GM21528 (cell line): ENCODE measurements at regions not wholly inside any gene's neighbourhood (a gene's known extent, or its start where the extent isn't known, plus 50 kb on each side); places are given as distances from the start of the nearest gene placed in this dataset.

ENCODE experiments used
- ATAC-seq: cut with Tn5 transposase; IDR thresholded peaks from one replicate; pipeline ENCODE4 v1.9.1; 2021; ENCODE audit warnings: mild to moderate bottlenecking, moderate library complexity; ENCODE audit not compliant: unreplicated experiment, low FRiP score

- no peak for ATAC-seq
Observed at GRCh38 chr9:106304401-106304920, 558.5 kb upstream of the ZNF462 start.

DNA sequence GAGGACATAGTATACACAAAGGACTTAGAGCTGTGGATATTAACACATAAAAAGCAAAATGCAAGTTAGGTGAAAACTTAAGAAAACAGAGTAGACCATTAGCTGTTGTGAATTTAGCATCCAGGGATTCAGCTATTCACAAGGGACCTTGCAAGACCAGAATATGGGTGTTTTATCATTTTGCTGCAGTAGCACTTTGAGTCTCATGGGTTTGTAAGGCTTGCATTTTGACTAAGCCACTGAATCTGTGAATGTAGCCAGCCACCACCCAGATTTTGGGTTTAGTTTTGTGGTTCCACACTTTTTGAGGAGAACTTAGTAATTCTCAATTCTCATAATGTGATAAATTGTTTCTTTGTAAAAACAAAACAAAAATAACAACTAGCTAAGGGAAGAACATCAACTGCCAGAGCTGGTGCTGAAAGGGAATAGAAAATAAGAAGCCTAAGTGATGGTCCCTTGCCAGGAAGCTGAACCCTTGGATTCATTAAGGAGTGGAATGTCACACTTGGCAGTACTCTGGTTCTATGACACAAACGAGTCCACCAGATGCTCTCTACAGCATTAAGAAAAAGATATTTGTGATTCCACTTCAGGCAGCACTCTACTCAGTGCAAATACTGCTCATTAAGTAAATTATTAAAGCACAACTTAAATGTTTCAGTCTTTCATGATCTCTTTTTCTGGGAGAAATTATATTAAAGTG is 557.4 kb upstream of the ZNF462 start:
- no peak for ATAC-seq

- no peak for ATAC-seq
Observed at GRCh38 chr9:106307670-106308069, 555.3 kb upstream of the ZNF462 start.

GRCh38 chr9:106309925-106310324 is 553.0 kb upstream of the ZNF462 start:
- ATAC-seq: no peak

GRCh38 chr9:106310782-106311181 is 552.2 kb upstream of the ZNF462 start:
- no peak for ATAC-seq

DNA sequence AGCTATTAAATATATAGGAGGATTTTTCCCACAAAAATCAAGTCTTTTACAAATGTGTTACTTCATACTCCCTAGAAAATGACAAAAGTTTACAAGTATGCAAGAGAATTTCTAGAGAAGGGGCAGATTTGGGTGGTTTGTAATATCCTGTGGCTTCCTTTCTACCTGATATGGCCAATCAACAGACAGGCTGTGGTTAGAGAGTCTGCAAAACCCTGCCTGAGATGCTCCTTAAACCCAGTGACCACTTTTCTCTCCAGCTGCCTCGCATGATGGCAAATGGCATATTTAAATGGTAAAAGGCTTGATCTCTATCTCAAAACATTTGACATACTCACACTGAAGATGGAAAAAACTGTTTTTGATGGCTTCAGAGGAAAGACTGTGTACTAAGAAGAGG is 550.1 kb upstream of the ZNF462 start:
- ATAC-seq: no peak

- ATAC-seq: no peak
Observed at GRCh38 chr9:106314476-106314875, 548.5 kb upstream of the ZNF462 start.

DNA sequence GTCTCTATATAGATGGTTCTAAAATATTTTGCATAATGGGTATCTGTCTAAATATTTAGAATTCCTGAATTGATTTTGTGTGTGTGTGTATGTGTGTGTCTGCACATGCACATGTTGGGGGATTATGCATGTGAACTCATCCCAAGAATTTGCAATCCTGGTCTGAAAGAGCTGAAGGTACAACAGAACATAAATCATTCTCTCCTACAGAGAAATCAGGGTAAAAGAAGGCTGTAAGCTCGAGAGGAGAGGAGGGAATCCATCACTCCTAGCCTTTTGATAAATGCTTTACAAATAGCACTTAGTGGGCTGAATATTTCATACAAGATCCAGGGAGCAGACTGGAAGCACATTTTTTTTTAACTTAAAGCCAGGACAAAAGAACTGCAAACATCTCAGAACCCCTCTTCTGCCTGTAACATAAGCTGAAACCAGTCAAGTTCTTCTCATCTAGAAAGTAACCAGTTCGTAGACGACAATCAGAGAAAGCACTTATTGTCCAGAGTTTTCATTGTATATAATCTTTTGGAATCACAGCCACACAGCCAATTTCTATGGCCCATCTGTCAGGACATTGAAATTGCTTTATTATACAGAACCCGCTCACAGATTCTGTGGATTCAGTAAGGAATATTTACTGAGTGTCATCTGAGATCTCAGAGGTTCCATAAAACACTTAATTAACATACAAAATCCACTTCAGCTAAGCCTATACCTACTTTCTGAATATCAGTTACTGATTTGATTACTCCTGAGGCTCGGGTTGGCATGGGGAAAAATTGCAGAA is 541.4 kb upstream of the ZNF462 start:
- ATAC-seq: no peak

- ATAC-seq: no peak
Observed at GRCh38 chr9:106322706-106323245, 540.2 kb upstream of the ZNF462 start.

GRCh38 chr9:106324053-106324585 is 538.8 kb upstream of the ZNF462 start:
- no peak for ATAC-seq

DNA sequence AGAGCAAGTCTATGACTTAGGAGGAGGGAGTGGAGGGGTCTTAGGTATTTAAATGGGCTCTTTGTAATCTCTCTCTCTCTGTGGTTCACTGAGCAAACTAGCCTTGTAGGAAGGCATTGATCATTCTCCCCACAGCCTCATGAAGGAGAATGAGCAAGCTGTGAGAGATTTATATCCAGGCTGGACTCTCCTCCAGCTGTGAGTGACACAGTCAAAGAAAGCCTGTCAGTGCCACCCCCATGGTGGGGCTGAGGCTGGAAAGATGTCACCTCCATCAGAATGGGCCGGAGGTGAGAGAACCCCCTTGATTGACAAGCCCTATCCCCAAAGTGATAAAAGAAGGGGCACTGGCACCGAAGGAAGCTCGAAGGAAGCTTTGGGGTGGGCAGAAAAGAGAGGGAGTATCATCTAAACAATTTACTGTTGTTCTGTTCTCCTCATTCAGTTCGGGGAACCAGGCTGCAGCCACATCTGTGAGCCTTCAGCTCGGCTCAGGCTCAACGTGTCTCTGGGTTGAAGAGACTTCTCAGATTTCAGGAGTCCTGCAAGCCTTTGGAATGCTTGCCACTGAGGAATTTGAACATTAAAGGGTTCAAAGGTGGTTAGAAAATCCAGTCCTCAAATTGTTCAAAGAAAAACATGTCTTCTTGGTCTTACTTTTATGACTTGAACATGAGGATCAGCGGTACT is 538.2 kb upstream of the ZNF462 start:
- ATAC-seq: no peak

DNA sequence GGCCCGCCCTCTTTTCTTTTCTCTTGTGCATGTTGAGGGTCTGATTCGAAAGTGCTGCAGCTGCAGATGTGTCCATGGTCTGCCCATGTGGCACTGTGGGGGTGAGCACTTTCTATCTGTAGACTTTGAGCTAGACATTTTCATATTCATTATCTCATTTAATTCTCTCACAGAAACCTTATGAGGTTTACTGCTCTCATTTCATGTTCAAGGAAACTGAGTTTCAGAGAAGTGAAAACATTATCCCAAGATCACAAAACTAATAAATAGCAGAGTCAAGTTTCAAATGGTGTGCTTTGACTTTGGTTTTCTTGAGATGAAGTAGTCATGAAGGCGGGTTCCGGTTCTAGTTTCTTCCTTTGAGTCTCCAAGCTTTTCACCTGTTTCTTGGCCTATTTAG is 536.5 kb upstream of the ZNF462 start:
- no peak for ATAC-seq

- ATAC-seq: no peak
Observed at GRCh38 chr9:106333481-106333880, 529.5 kb upstream of the ZNF462 start.

- ATAC-seq: no peak
Observed at GRCh38 chr9:106334081-106334480, 528.9 kb upstream of the ZNF462 start.

GRCh38 chr9:106339882-106340281 is 523.1 kb upstream of the ZNF462 start:
- no peak for ATAC-seq

DNA sequence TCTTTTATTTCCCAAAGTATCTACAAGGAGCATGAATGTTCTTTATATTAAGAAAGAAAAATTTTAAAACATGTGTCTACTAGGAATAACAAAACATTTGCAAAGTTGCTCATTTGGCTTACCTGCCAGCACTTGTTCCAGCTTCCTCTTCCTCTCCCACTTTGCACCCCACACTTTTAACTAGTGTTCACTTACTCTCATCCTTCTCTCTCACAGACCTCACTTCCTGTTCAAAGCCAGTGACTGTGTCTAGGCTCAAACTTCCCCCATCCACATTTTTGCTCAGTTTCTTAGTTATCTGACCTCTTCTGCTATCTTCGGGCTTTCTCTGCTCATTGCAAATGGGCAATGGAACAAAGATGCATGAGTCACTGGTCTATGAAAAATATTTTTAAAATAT is 512.2 kb upstream of the ZNF462 start:
- ATAC-seq: no peak

GRCh38 chr9:106356924-106357323 is 506.0 kb upstream of the ZNF462 start:
- ATAC-seq: no peak

- ATAC-seq: no peak
Observed at GRCh38 chr9:106358331-106358730, 504.6 kb upstream of the ZNF462 start.

DNA sequence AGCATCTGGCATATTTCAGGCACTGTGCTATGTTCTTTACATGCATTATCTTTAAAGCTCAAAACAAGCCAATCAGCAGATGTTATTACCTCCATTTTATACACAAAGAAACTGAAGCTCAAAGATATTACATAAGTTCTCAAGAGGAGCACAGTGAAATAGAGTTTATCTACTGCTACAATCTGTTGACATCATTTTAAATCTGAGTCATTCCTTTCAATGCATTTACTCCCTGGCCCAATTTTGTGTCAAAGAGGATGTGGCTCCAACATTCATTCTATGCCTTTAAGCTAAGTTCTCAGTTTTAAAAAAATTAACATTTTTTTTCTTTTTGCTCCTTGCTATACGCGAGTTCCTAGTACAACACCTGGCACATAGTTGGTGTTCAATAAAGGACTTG is 486.3 kb upstream of the ZNF462 start:
- ATAC-seq: no peak

DNA sequence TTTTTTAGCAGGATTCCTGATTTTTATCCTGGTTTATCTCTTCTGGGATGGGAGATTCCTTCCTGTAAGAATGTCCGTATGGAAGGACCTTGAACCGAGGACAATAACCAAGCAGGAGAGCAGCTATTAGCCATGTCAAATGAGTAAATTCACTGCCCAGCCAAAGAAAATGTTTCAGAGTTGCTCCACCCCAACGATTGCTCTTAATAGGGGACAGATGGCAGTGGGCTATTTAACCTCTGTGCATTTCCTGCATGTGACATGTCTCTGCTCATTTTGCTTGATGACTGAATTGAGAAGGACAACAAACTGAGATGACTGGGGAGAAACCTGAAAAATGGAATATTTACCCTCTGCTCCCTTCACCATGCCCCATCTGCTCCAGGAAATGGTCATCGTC is 479.9 kb upstream of the ZNF462 start:
- ATAC-seq: no peak

GRCh38 chr9:106387965-106388364 is 475.0 kb upstream of the ZNF462 start:
- ATAC-seq: no peak
